IPS-NIHi7 (cell line): ENCODE measurements at regions not wholly inside any gene's neighbourhood (a gene's known extent, or its start where the extent isn't known, plus 50 kb on each side); places are given as distances from the start of the nearest gene placed in this dataset.
A peak's percentile ranks its signal among the peaks of the same experiment; 100 is the strongest.
"Not testable (repeated sequence)": the region's sequence is repeated elsewhere in the genome, so short reads cannot be mapped to it uniquely, and the experiment has no call there.

ENCODE experiments used
- DNase-seq: peaks from one replicate; pipeline ENCODE4 v3.0.0; 2012; ENCODE audit warnings: mixed read lengths; ENCODE audit errors: extremely low spot score

DNA sequence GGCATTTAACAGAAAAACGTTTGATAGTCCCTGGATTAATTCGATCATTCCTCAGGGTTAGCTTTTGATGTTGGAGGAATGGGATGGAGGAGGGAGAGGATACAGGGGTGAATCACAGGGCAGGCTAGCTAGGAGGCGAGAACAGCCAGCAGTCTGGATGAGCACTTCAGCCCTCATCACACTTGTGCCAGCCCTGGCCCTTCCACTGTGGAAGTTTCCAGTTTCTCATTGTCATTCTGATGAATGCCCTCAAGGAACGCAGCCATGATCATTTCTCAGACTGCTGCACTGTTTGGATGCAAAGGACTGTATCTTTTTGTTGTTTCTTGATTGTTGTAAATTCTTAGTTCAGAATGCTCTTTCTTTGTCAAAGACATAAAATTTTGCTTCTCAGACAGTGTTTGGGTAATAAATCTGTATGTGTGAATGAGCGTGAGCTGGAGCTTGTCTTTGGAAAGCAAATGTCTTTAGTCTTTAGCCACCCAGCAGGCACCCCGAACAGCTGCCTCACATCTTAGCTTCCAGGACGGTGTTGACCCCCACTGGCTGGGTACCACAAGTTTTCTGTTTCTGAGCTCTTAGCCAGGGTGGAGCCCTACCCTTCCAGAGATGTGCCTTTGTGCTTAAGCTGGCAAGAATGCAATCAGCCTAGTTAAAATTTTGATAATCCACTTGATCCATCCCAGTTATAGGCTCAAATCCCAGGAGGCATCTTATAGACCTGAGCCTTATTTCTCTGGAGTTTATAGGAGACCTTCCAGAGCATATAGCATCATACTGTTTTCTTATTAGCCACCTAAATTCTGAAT lies 121.1 kb downstream of the PDCD6IP start:
- DNase-seq = peak; percentile 29

DNA sequence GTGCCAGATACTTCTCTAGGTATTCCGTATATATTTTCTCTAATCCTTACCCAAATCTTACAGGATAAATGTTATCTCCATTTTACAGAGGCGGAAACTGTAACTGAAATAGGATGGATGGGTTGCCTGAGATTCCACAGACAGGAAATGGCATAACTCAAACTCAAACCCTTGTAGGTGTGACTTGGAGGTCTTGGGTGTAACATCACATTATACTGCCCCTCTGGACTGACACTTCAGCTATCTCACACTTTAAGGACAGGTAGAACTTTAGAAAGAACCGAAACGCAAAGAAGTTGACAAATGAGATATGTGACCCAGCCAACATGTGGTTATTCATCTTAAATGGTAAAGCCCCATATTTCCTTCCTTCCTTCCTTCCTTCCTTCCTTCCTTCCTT lies 122.1 kb downstream of the PDCD6IP start:
- no peak for DNase-seq

DNA sequence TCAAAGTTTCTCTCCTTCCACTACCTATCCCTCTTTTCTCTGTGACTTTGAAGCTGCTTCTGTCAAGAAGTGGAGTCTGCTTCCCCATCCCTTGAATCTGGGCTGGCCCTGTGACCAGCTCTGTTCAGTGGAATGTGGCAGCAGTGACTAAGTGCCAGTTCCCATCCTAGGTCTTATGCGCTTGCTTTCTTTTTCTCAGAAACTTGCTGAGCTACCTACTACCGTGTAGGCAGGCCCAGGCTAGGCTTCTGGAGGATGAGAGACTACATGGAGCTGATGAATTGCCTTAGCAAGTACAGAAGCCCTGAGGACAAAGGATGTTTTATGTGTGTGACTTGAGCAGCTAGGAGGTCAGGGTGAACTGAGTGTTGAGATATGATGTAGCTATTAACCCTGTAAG lies 123.2 kb downstream of the PDCD6IP start:
- DNase-seq = no peak

DNA sequence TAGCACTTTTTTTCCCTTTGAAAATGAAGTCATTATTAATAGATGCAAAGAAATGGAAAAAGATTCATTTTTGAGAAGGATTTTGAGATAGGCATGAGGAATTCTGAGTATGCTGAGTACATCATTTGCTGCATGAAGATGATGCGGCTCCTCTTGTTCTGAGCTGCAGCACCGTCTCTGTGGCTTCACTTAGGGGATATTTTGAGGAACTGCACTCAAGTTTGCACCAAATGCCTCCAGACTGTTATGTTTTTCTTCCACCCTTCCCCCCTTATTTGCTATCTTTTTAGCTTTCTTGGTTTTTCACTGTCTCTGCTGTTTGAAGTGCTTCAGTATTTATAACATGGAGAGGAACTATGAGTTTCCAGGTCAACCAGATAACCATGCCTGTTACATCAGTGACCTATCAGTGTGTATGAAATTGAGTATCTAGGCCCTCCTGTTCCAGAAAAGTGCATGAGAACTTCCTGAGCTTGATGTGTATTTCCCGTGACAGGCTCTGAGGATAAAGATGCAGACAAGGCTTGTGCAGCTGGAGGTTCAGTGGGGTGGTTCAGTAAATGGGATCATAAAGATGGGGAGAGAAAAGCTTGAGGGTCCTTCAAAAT lies 128.7 kb downstream of the PDCD6IP start:
- no peak for DNase-seq

DNA sequence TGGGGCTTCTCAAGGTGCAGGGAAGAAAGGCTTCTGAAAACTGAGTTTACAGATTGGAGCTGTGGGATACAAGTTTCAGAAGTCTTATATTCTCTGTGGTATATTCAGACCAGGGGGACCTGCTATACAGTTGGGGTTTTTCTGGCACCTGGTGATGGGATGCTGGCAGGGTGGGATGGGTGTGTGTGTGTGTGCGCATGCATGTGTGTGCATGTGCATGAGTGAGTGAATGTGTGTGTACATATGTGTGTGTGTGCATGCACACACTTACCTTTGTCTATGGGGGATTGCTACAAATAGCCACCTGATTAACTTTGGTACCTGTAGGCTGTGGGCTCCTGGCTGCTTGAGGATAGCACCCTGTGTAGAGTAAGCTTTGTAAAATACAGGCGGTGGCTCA lies 131.4 kb downstream of the PDCD6IP start:
- no peak for DNase-seq

DNA sequence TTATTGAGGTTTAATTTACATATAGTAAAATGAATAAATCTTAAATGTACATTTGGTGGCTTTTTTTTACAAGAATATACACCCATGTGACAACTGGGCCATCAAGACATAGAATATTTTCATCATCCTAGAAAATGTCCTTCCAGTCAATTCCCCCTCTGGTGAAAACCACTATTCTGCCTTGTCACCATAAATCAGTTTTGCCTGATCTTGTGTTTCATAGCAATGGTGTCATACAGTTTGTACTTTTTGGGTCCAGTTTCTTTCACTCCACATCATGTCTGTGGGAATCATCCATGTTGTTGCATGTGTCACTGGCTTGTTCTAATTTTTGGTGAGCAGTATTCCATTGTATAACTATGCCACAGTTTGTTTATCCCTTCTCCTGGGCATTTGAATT lies 133.1 kb downstream of the PDCD6IP start:
- no peak for DNase-seq

DNA sequence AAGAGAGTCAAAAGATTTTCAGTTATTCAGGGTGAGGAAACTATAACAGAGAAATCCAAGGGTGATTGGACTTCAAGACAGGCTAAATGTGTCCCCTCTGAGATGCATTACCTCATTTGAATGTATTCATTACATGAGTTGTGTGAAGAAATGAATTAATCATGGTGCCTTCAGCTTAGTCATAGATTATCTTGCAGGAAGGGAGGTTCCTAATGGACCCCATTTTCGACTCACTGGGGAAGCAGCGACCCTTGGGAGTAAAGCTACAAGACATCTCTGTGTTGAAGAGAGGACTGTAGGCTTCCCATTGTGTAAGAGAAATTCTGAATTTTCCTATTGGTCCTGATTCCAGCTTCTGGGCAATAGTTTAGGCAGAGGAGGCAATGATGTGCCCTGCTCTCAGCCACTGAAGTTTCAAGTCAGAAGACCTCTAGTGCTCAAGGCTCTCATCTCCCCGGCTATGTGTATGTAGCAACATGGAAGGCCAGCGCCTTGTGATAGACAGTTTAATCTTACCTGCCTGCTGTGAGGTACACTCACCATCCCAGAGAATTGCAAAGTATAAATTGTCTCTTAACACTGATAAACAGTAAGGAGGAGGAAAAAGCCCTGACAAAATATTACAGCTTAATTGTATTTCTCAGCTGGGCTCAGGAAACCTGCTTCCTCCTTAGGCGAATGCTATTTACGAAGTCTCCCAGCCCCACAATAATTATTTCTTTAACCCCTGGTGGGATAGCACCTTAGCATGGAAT lies 133.8 kb downstream of the PDCD6IP start:
- DNase-seq = no peak

DNA sequence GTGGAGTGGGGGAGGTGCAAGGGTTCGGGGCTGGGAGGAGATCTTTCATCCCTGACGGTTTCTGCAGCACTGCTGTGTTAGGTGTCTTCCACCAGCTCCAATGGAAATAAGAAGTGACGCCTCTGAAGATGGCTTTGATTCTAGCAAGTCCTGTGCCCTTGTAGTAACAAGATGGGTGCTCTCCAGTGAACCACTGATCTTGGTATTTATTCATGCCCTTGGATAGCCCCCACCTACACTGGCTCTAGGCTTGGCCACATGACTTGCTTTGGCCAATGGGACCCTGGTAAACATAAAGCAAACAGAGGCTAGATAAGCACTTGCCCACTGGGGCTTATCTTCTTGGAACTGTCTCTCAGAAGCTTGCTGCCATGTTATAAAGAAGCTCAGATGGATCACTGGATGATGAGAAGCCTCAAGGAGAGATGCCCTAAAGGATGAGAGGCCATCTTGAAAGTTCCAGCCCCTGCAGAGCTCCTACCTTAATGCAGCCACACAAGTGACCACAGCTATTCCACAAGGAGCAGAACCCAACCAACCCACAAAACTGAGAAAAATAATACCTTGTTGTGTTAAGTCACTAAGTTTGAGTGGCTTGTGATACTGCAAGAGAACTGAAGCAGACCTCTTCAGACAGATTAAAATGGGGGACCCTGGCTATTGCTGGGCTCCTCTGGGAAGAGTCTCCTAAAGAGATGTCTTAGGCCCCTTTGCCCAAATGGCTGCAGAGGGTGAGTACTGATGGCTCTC lies 137.9 kb downstream of the PDCD6IP start:
- DNase-seq = no peak

DNA sequence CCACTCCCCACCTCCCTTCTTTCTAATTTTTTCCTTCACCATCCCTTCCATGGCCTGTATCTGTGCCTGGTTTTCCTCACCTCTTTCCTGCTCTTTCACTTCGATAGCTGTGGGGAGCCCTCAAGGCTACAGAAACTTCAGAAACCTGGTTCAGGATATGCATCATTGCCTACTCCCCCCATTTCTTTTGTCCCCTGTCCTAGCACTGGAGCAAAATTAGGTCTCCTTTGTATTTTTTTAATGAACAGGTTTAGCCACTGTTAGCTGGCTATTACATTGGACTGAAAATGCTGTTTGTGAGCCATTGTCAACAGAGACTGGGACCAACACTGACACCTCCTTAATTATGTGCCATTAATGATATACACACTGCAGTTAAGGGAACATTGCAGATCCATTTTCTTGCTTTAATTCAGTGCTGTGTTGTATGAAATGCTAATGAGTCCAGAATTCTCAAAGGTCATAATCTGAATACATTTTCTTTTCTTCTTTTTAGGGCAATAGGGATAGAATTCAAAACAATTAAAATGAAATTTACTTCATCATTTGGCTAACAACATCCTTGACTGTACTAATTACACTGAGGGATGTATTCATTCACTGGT lies 138.6 kb downstream of the PDCD6IP start:
- no peak for DNase-seq

DNA sequence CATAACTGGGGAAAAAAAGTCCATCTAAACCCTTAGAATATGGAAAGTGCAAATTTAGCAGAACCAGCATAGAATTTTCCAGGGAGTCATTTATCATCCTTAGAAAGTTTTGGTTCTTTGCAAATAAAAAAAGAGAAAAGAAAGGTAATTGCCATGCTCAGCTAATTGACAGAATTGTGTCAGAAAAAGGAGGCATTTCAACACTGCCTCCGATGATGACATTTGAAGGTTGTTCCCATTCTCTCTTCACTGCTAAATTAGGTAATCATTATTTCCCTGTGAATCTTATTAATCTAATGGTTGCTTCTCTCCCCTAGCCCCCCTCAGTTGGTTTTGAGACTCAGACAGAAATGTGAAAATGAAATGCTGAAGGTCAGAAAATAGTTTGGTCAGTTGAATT lies 139.2 kb downstream of the PDCD6IP start:
- no peak for DNase-seq

DNA sequence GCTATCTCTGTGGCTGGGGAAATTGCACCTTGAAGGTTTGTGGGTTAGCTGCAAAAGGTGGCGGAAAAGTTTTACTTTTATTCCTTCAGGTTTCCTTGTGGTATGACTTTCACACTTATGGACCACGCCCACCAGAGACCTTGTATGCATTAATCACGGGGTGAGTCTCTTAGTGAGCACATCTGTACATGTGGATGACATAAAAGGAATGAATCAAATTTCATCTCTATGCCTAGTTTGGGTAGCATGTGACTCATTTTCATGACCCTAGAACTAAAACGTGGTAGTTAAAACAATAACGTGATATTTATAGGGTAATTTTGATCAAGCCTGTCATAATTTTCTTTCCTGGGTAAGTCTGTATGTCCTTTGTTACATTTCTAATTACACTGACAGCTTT lies 141.7 kb downstream of the PDCD6IP start:
- DNase-seq = no peak

DNA sequence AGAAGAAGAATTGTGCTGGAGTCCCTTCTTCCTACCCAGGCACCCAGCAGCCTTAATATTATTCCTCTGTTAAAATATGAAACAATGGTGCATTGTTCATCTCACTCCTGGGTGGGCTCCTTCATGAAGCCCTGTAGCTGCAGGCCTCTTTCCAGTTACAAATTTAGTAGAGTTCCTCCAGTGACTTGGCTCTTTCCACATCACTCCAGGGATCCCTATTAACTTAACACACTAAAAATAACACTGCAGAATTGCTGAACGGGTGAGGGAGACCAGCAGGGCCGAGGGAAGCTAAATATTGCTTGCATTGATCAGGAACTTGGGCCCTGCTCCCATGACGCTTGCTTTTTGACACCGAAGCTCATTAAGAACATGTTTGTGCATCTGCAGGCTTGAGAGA lies 142.3 kb downstream of the PDCD6IP start:
- DNase-seq = no peak

DNA sequence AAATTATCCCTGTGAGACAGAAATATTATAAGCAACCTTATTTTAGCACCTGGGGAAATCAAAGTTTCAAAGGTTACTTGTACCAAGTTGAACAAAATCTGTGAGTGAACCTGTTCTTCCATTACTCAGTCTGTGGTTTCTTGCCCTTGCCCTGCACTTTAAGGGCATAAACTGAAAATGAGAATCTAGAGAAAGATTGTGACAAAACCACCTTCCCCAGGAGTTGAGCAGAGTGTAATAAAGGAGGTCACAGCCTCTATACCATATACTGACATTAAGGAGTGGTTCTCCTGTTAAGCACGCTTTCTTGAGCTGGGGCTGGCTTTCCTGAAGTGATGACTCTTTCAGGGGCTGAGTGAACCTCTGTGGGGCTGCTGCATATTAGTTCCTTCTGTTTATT lies 143.4 kb downstream of the PDCD6IP start:
- DNase-seq = no peak

DNA sequence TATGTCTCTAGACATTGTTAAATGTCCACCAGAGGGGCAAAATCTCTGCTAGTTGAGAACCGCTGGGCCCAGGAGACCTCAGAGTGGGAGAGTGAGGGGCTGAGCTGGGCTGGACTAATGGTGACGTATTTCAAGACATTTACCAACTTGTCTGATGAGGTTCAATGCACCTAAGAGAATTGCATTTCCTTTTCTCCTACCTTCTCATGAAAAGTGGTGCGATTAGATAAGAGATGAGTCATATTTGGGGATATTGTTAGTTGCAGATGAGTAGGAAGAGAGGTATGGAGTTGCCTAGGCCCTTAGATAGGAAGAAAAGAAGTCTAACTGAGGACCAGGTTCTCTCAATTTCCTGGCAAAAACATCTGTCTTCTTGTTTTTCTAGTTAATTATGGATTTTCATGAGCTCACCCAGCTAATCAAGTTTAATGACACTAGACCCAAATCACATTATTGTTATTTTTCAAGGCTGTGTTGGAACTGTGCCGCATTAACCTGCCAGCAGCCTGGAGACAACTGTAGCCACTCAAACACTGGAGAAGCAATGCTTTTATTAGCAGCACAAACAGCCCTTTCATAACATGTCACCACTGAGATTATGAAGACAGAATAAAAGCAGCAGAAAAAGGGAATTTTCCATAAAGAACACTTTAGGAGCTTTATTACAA lies 144.2 kb downstream of the PDCD6IP start:
- DNase-seq = no peak

DNA sequence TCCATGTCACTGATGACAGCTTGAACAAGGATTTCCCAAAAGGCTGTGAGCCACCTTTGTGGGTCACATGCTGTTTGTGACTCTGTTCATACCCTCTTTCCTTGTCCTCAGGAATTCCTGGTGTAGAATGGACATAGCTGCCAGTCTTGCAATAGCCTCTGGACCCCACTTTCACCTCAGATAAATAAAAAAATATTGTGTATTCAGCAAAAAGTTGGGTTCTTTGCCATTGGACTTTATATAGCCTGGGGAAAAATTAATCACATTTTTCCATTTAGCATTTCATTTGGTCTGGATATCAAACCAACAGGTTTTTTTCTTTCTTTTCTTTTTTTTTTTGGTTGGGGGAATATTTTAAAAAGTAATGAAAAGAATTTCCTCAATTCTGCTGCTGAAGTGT lies 144.8 kb downstream of the PDCD6IP start:
- no peak for DNase-seq

DNA sequence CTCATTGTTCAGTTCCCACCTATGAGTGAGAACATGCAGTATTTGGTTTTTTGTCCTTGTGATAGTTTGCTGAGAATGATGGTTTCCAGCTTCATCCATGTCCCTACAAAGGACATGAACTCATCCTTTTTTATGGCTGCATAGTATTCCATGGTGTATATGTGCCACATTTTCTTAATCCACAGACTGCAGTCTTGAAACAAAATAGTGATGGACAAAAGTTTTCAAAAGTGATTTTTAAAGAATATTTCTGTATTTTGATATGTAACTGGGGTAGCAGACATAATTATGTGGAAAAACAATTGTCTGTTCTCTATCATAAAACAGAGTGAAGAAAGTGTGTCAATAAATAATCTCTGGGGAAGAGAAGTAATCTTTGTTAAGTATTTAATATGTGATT lies 148.2 kb downstream of the PDCD6IP start:
- not testable (repeated sequence) for DNase-seq

DNA sequence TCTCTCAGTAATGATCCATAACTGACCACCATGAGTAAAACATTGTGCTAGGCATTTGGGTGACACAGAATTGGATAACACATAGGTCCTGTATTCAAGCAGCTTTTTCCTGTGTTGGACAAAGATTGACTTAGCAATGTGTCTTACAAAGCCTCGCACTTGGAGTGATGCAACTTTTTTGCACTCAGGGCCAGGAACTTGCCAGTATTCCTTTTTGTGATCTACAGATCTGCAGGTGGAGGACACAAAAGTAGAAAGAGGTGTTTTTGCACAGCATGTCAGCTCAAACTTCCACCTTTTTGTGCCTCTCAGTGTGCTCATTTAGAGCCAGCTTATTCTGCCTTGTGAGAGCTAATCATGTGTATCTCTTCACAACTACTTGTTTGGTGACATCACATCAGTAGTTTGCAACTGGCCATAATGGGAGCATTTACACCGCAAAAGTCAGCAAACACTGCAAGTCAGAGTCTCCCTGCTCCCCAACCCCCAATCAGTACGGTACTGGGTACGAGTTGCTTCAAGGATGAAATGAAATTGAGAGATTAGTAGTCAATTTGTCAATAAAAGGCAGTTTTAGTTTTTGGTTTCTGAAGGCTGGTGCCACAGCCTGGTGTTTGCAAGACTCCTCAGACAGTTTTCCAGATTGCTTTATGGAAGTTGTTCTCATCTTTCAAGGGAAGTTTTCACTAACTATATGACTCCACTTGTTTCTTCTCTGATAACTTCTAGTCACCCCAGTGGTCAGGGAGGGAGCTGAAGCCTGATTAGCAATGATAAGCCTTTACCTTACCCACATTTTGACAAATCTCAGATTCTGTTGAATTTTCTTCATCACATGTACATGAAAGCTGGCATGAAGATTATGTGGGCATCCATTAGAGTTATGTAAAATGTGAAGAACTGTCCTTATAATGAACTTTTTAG lies 149.1 kb downstream of the PDCD6IP start:
- no peak for DNase-seq

DNA sequence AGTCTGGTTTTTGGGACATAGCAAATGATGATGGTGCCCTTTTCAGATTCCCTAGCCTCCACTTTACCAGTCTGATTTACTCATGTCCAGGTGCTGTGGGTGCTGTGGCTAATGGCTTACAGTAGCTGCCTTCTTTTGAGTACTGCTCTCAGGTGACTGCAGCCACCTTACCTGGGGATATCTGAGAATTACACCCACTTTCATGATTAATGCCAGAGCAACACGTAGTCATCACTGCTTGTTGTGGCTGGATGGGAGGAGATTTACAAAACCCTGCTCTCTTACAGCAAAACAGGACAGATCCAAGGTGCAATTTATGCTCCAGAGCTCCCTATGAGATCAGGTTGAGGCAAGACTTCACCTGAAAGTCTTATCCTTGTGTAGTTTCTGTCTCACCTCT lies 150.6 kb downstream of the PDCD6IP start:
- DNase-seq = no peak

DNA sequence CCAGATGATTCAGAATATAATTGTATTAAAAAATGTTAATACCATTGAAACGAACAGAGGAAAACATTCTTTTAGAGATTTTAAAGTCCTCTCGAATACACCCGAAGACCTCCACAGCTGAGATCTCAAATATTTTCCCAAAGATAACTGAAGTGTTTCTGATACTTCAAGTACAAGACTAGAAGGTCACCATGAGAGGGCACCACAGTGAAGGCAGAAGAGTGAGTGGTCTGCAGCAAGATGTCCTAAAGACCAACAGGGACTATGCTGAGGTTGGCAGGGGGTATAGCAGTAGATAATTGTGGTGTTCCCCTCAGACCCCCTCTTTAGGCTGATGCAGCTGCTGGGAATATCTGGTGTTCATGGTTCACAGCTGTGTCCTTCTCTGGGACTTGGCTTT lies 156.5 kb downstream of the PDCD6IP start:
- DNase-seq = peak; percentile 43

DNA sequence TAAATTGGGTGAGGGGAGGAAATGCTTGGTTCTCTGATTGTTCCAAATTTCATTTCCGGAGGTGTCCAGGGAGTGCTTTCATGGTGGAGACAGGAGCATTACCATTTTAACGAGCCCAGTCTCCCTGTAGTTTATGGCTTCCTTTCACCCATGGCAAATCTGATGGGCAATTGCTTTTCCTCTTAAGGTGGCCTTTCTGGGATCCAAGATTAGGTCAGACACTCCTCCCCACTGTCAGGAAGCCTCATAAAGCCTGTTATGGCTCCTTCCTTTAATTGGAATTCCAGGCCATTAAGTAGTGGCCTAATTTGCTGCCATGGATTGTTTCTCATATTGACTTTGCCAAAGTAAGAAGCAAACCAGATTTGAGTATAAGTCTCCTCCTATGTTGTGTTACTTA lies 157.8 kb downstream of the PDCD6IP start:
- DNase-seq = no peak
